Parathyroid adenoma (tissue), 2 donors: ENCODE measurements at regions not wholly inside any gene's neighbourhood (a gene's known extent, or its start where the extent isn't known, plus 50 kb on each side); places are given as distances from the start of the nearest gene placed in this dataset.

ENCODE experiments used
- H2AFZ ChIP-seq: fragments of 300-600 bp; sonication (generic); one replicate; pipeline ENCODE4 v1.7.0; 2017; ENCODE audit warnings: antibody characterized with exemption, mild to moderate bottlenecking
- H3K27ac ChIP-seq: fragments of 300-600 bp; sonication (generic); one replicate; pipeline ENCODE4 v1.7.0; 2017
- H3K27me3 ChIP-seq: fragments of 300-600 bp; sonication (generic); one replicate; pipeline ENCODE4 v1.7.0; 2017; ENCODE audit warnings: low read length; ENCODE audit not compliant: control insufficient read depth, insufficient read depth
- H3K36me3 ChIP-seq: fragments of 300-600 bp; sonication (generic); one replicate; pipeline ENCODE4 v1.7.0; 2017; ENCODE audit warnings: low read length; ENCODE audit not compliant: control insufficient read depth, insufficient read depth
- H3K4me1 ChIP-seq: fragments of 300-600 bp; sonication (generic); one replicate; pipeline ENCODE4 v1.7.0; 2017; ENCODE audit warnings: control low read depth
- H3K4me2 ChIP-seq: fragments of 300-600 bp; sonication (generic); one replicate; pipeline ENCODE4 v1.7.0; 2017; ENCODE audit warnings: low read length
- H3K4me3 ChIP-seq: fragments of 300-600 bp; sonication (generic); one replicate; pipeline ENCODE4 v1.7.0; 2017; ENCODE audit warnings: low read depth, low read length
- H3K79me2 ChIP-seq: fragments of 300-600 bp; sonication (generic); one replicate; pipeline ENCODE4 v1.7.0; 2017; ENCODE audit warnings: control low read depth
- H3K9ac ChIP-seq: fragments of 300-600 bp; sonication (generic); one replicate; pipeline ENCODE4 v1.7.0; 2017; ENCODE audit warnings: mild to moderate bottlenecking
- H3K9me3 ChIP-seq: fragments of 300-600 bp; sonication (generic); one replicate; pipeline ENCODE4 v1.7.0; 2017; ENCODE audit warnings: low read length; ENCODE audit not compliant: control insufficient read depth
- TF ChIP-seq, protein P1 (sequence below): fragments of 300-600 bp; sonication (generic); IDR thresholded peaks from one replicate; pipeline ENCODE4 v1.7.0; 2017; ENCODE audit warnings: antibody characterized with exemption, mild to moderate bottlenecking
- donor health status: primary hyperparathyroidism.

GRCh38 chr14:87066221-87066817 lies 926.7 kb downstream of the GALC start:
- no peaks in the 10 kb centered on the region for H3K36me3 ChIP-seq
- no peaks in the 10 kb centered on the region for H3K4me1 ChIP-seq
- no peaks in the 10 kb centered on the region for H3K27me3 ChIP-seq
- no peaks in the 10 kb centered on the region for H3K9me3 ChIP-seq
- TF ChIP-seq, protein P1, sequence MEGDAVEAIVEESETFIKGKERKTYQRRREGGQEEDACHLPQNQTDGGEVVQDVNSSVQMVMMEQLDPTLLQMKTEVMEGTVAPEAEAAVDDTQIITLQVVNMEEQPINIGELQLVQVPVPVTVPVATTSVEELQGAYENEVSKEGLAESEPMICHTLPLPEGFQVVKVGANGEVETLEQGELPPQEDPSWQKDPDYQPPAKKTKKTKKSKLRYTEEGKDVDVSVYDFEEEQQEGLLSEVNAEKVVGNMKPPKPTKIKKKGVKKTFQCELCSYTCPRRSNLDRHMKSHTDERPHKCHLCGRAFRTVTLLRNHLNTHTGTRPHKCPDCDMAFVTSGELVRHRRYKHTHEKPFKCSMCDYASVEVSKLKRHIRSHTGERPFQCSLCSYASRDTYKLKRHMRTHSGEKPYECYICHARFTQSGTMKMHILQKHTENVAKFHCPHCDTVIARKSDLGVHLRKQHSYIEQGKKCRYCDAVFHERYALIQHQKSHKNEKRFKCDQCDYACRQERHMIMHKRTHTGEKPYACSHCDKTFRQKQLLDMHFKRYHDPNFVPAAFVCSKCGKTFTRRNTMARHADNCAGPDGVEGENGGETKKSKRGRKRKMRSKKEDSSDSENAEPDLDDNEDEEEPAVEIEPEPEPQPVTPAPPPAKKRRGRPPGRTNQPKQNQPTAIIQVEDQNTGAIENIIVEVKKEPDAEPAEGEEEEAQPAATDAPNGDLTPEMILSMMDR = no peak
- H3K9ac ChIP-seq = no peak overlapping the region
- H2AFZ ChIP-seq = no peak overlapping the region
- no peaks in the 10 kb centered on the region for H3K79me2 ChIP-seq
- H3K27ac ChIP-seq = no peak overlapping the region
- H3K4me2 ChIP-seq = no peak overlapping the region
- H3K4me3 ChIP-seq = no peak overlapping the region

DNA sequence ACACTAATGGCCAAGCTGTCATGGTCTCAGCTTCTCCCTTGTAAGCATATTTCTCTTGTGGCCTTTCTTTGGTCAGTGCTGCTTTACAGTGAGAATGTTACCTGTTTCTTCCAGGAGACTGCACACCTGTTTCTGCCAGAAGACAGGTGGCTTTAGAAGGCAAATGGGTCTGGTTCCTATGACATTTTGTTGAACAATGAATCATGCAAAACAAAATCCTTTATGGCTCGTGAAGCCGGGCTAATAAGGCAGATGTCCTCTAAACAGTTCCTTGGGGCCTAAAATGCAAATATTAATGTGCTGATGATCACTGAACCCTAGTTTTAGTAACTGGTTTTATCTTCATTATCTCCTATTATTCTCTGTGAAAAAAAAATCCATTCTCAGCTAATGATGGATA lies 927.6 kb downstream of the GALC start:
- no peak overlapping the region for H2AFZ ChIP-seq
- H3K4me3 ChIP-seq = no peak overlapping the region
- no peaks in the 10 kb centered on the region for H3K4me1 ChIP-seq
- H3K36me3 ChIP-seq = no peaks in the 10 kb centered on the region
- no peak overlapping the region for H3K9ac ChIP-seq
- H3K27ac ChIP-seq = no peak overlapping the region
- no peaks in the 10 kb centered on the region for H3K9me3 ChIP-seq
- no peak overlapping the region for H3K4me2 ChIP-seq
- H3K79me2 ChIP-seq = no peaks in the 10 kb centered on the region
- TF ChIP-seq, protein P1 = no peak
- H3K27me3 ChIP-seq = no peaks in the 10 kb centered on the region

DNA sequence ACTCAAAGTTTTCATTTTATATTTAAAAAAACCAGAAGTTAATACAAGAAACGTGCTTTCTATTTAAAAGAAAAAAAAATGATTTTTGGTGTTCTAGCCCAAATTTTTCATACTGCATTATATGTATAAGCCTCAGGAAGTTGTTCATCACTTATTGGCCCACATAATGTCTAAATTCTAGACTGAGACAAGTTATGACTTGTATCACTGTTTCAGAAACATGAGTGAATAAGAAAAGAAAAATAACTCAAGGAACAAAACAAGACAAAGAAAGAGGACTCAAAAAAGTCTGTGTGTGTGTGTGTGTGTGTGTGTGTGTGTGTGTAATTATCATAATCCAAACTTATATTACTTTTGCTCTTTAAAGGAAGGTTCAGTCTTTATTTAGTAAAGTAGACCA lies 929.8 kb downstream of the GALC start:
- Histone ChIP-seq H3K27me3 (no peaks in the 10 kb centered on the region), H2AFZ (no peak overlapping the region), H3K4me2 (no peak overlapping the region), H3K9me3 (no peaks in the 10 kb centered on the region), H3K27ac (no peak overlapping the region), H3K4me3 (no peak overlapping the region), H3K36me3 (peaks cover 3% of the 10 kb centered on the region), H3K9ac (no peak overlapping the region), H3K79me2 (no peaks in the 10 kb centered on the region), H3K4me1 (no peaks in the 10 kb centered on the region)
- TF ChIP-seq, protein P1 = no peak

DNA sequence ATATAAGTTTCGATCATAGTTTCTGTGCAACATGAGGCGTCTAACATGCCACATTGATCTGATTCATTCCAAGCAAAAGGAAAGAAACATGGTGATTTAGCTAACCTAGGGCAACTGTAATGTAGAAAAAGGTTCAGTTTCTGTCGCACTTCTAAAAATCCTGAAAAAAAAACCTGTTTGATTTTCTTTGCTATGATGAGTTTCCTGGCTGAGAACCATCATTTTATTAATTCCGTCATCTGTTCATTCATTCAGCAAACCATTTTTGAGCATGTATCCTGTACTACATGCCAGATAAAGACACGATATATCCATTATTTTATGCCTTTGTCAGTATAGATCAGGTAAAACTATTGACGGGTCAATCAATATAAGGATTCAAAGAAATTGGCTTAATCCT lies 932.6 kb downstream of the GALC start:
- H3K4me1 ChIP-seq = no peaks in the 10 kb centered on the region
- H2AFZ ChIP-seq = no peak overlapping the region
- peaks cover 3% of the 10 kb centered on the region for H3K36me3 ChIP-seq
- TF ChIP-seq, protein P1 = no peak
- no peak overlapping the region for H3K27ac ChIP-seq
- H3K27me3 ChIP-seq = no peaks in the 10 kb centered on the region
- H3K9ac ChIP-seq = no peak overlapping the region
- no peaks in the 10 kb centered on the region for H3K79me2 ChIP-seq
- H3K4me2 ChIP-seq = no peak overlapping the region
- H3K9me3 ChIP-seq = no peaks in the 10 kb centered on the region
- H3K4me3 ChIP-seq = no peak overlapping the region

DNA sequence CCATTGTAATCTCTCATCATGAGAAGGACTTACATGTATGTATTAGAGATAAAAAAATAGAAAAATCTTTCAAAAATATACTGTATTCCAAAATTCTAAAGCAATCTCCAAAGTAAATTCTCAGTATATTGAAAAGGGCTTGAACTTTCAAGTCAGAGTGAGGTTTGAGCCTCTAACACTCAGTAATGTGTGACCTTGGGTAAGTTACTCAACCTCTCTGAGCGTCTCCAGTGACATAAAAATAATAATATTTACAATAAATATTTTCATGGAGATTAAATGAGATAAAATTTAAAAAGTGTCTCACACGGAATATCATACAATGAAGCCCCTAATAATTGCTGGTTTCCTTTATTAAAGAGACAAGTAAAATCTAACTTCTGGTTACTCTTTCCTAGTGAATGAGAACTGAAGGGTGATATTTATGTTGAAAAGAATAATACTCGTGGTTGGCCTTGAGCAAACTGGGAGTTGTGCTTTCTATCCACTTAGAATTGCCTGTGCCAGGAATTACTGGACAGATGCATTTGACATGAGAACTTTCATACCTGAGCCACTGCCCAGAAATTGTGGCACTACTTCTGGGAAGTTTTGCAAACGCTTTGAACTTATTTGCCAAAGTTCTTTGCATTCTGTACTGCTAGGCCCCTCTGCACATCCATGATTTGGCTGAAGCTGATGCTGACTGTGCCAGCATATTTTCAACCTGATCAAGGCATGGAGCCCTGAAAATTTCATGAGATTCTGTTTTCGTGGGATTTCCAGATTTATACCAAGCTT lies 933.7 kb downstream of the GALC start:
- Histone ChIP-seq H3K36me3 (peaks cover 3% of the 10 kb centered on the region), H3K9me3 (no peaks in the 10 kb centered on the region), H3K79me2 (no peaks in the 10 kb centered on the region), H3K4me1 (no peaks in the 10 kb centered on the region), H3K4me3 (no peak overlapping the region), H3K4me2 (no peak overlapping the region), H2AFZ (no peak overlapping the region), H3K27ac (no peak overlapping the region), H3K27me3 (no peaks in the 10 kb centered on the region), H3K9ac (no peak overlapping the region)
- TF ChIP-seq, protein P1 = no peak
